AG09319 (cell line): ENCODE measurements at regions not wholly inside any gene's neighbourhood (a gene's known extent, or its start where the extent isn't known, plus 50 kb on each side); places are given as distances from the start of the nearest gene placed in this dataset.
"Not testable (repeated sequence)": the region's sequence is repeated elsewhere in the genome, so short reads cannot be mapped to it uniquely, and the experiment has no call there.

Experiments used
- DNase-seq: peaks from one replicate; pipeline ENCODE4 v3.0.0-alpha.2; 2010; ENCODE audit warnings: low read depth; ENCODE audit errors: extremely low read depth
- CTCF ChIP-seq: IDR thresholded peaks from 2 replicates; pipeline ENCODE4 v1.5.1; 2011; ENCODE audit warnings: low read depth, mild to moderate bottlenecking, inconsistent platforms, low read length, moderate library complexity

DNA sequence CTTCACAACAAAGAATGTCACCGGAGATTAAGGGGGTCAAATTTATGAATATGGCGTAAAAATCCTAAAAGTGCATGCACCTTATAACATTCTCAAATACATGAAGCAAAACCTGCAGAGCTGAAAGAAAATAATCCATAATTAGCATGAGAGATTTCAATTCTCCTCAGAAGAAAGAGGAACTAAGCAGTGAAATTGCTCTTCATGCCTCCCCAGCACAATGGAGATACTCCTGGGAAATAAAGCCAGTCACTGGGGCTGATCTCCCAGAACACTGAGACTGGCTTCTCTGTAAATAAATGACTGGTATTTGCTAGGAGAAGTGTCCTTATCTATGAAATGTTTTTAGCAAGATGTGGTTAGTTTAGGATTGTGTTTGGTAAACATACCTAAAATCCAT, 68.1 kb downstream of the GOLGA6L6 start:
- DNase-seq, result not testable (repeated sequence)

DNA sequence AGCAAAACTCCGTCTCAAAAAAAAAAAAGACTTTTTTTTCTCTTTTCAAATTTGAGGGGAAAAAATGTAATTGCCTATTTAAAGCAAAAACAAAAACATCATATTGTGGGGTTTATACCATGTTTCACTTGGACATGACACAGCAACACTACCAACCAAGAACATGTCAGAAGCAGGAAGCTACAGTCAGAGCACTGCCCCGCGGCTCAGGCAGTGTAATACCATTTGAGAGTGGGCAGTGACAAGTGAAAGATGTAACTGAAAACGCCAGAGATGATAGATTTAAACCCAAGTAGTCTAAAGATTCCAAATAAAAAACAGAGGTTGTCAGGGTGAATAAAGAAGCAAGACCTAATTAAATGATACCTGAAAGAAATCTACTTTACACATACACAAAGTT, 68.6 kb downstream of the GOLGA6L6 start:
- not testable (repeated sequence) for DNase-seq

- not testable (repeated sequence) for DNase-seq
Measured at GRCh38 chr15:20470810-20471209, 70.8 kb downstream of the GOLGA6L6 start.

- DNase-seq, result not testable (repeated sequence)
Measured at GRCh38 chr15:20441138-20441537, 100.5 kb downstream of the GOLGA6L6 start.

DNA sequence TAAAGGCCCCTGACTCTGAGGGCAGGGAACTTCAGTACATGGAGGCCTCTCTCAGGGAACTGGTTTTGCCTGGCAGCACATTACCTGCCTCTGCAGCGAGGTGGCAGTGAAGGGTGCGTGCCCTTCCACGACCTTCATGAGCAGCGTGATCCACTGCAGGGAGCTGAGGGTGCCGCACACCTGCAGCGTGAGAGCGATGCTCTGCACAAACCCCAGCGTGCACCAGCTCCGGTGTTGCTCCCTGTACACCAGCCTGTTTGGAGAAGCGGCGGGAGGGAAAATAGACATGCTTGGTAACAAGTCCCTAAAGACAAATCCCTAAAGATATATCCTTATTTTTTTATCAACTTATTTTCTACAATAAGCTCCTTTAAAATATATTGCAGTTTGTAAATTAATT, 101.2 kb downstream of the GOLGA6L6 start:
- not testable (repeated sequence) for DNase-seq

- DNase-seq, result not testable (repeated sequence)
Measured at GRCh38 chr15:20439111-20439510, 102.5 kb downstream of the GOLGA6L6 start.

DNA sequence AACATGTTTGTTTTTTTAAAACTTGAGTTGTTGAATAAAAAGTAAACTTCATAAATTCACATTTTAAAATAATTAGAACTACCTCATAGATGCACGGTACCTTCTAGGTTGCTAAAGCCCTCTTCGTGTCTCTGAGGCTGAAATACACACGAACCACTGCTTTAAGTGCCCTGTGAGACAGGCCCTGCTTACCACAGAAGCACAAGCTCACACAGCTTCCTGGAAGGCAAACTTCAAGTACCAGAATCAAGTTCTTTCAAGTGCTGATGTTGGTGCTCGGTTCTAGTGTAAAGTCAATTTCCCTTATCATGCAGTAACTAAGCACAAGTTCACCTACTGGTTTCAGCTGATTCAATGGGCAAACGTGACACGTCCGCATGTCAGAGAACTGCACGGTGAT, 103.3 kb downstream of the GOLGA6L6 start:
- not testable (repeated sequence) for DNase-seq

GRCh38 chr15:20433468-20433867, 108.1 kb downstream of the GOLGA6L6 start:
- not testable (repeated sequence) for DNase-seq

DNA sequence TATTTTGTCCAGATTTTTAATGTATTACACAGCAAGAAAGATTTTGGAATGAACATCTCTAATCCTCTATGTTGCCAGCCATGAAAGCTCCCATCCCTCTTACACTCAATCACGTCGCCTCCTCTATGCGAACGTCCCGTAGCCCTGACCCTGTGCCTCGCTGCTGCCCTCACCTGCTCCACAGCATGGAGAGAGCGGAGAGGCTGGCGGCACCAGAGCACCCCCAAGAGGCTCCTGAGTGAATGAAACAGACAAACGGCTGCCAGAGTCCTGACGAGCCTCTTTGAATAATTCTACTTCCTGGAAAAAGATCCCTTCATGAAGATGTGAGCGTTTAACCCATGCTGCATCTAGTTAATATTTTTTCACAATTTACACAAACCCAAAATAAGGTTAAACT, 111.1 kb downstream of the GOLGA6L6 start:
- DNase-seq, result not testable (repeated sequence)

DNA sequence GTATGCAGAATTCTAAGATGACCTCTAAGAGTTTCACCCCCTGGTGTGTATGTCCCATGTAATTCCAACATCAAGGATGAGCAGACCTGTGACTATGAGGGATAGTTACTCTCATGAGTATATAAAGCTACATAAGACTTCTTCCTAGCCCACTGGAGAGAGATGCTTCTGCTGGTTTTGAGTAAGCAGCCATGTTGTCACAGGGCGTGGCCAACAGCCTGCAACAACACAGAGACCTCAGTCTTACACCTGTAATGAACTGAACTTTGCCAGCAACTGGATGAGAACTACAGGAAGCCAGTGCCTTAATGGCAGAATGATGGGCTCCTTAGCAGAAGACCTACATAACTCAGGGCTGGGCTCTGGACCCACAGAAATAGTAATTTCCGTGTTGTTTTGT, 120.9 kb downstream of the GOLGA6L6 start:
- not testable (repeated sequence) for DNase-seq

GRCh38 chr15:20416618-20417017, 125.0 kb downstream of the GOLGA6L6 start:
- not testable (repeated sequence) for DNase-seq

GRCh38 chr15:20409667-20410198, 131.9 kb downstream of the GOLGA6L6 start:
- DNase-seq, result not testable (repeated sequence)

GRCh38 chr15:20409247-20409646, 132.4 kb downstream of the GOLGA6L6 start:
- TF ChIP-seq CTCF, result no peak
- DNase-seq, result no peak

DNA sequence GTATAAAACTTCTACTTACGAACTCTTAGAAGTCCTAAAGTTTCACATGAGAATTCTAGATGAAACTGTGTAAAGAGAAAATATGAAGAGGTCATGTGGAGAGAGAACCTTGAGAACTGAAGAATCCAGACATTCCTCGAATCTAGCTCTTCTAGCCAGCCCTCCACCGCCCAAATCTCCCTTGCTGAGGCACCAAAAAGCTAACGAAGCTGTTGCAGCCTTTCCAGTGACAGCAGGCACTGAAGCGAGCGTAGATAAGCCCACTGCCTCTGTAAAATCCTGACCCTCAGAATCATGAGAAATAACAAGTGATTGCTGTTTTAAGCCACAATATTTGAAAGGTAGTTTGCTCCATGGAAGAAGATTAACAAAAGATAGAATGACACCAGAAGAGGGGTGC, 134.0 kb downstream of the GOLGA6L6 start:
- no peak for TF ChIP-seq CTCF
- no peak for DNase-seq

DNA sequence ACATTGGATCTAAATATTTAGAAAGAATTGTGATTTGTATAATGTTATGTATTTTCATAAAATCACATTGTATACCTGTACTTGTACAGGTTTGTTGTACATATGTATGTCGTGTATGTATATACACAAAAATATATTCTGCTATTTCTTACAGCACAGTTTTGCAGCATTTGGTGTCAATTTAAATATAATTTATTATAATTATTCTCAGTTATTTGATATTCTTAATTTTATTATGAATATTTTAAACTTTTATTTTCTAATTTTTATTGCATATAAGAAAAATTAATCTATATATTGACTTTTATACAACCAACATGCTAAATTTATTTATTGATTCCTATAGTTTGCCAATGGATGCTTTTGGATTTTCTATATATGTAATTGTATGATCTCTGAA, 137.0 kb downstream of the GOLGA6L6 start:
- DNase-seq, result not testable (repeated sequence)

GRCh38 chr15:20402586-20402985, 139.0 kb downstream of the GOLGA6L6 start:
- DNase-seq, result not testable (repeated sequence)

GRCh38 chr15:20401058-20401457, 140.5 kb downstream of the GOLGA6L6 start:
- DNase-seq, result not testable (repeated sequence)

GRCh38 chr15:20398680-20399079, 142.9 kb downstream of the GOLGA6L6 start:
- DNase-seq, result not testable (repeated sequence)

DNA sequence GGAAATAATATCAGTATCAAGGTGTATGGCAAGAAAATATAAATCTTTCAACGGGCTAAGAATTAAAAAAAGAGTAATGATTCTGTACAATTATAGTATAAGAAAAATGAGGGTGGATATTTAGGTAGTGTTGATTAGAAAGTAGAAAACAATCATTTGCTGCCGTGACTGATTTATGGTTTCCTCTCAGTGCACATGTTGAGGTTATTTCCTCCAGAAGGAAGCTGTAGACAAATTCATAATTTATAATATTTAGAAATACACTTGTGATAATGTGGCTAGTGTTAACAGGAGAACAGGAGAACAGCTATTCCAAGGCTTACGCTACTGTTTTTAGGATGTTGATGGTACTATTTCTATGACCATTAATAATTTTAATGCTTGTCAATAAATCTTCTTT, 153.4 kb downstream of the GOLGA6L6 start:
- DNase-seq, result not testable (repeated sequence)
